ENCODE measurements at regions not wholly inside any gene's neighbourhood (a gene's known extent, or its start where the extent isn't known, plus 50 kb on each side); places are given as distances from the start of the nearest gene placed in this dataset.

- CTCF ChIA-PET = no interaction called here
- no peak for DNase-seq (ENCODE audit: low spot score)
- no peak overlapping the region for H3K27ac ChIP-seq
- no peak for TF ChIP-seq CTCF (conservative IDR thresholded peaks at IDR 0.05; ENCODE audit: low read depth)
- POLR2A ChIA-PET (ENCODE audit: low non-redundant PET) = no interaction called here
Measured at GRCh38 chr10:36559412-36560400, 565.7 kb upstream of the ANKRD30A start.

- DNase-seq (ENCODE audit: low spot score) = no peak
- no peak for TF ChIP-seq CTCF (conservative IDR thresholded peaks at IDR 0.05; ENCODE audit: low read depth)
- H3K27ac ChIP-seq = no peak overlapping the region
- ChIA-PET CTCF (no interaction called here), POLR2A (ENCODE audit: low non-redundant PET) (no interaction called here)
Measured at GRCh38 chr10:36556468-36556867, 568.9 kb upstream of the ANKRD30A start.

GRCh38 chr10:36555036-36555435, 570.4 kb upstream of the ANKRD30A start:
- CTCF ChIA-PET = interaction anchor here (0.6 kb wide), 2 partner anchors 9 to 1000 kb away, joined by 3 read pairs; no protein-coding TSS in a partner anchor
- no peak overlapping the region for H3K27ac ChIP-seq
- TF ChIP-seq CTCF (conservative IDR thresholded peaks at IDR 0.05; ENCODE audit: low read depth) = no peak
- no peak for DNase-seq (ENCODE audit: low spot score)
- POLR2A ChIA-PET (ENCODE audit: low non-redundant PET) = no interaction called here

GRCh38 chr10:36547965-36548364, 577.4 kb upstream of the ANKRD30A start:
- ChIA-PET POLR2A (ENCODE audit: low non-redundant PET) (no interaction called here), CTCF (interaction anchor here (0.6 kb wide), 1 partner anchor 9 kb away, joined by 3 read pairs; no protein-coding TSS in a partner anchor)
- no peak for TF ChIP-seq CTCF (conservative IDR thresholded peaks at IDR 0.05; ENCODE audit: low read depth)
- DNase-seq (ENCODE audit: low spot score) = no peak
- no peak overlapping the region for H3K27ac ChIP-seq

GRCh38 chr10:36542493-36542892, 582.9 kb upstream of the ANKRD30A start:
- ChIA-PET CTCF (no interaction called here), POLR2A (ENCODE audit: low non-redundant PET) (no interaction called here)
- H3K27ac ChIP-seq = no peak overlapping the region
- no peak for TF ChIP-seq CTCF (conservative IDR thresholded peaks at IDR 0.05; ENCODE audit: low read depth)
- DNase-seq (ENCODE audit: low spot score) = no peak

- CTCF ChIA-PET = no interaction called here
- no peak overlapping the region for H3K27ac ChIP-seq
- no peak for TF ChIP-seq CTCF (conservative IDR thresholded peaks at IDR 0.05; ENCODE audit: low read depth)
- POLR2A ChIA-PET (ENCODE audit: low non-redundant PET) = no interaction called here
- DNase-seq (ENCODE audit: low spot score) = no peak
Measured at GRCh38 chr10:36540611-36541010, 584.8 kb upstream of the ANKRD30A start.

Measured in RWPE1 (cell line).